SK-N-MC (cell line): ENCODE measurements at regions not wholly inside any gene's neighbourhood (a gene's known extent, or its start where the extent isn't known, plus 50 kb on each side); places are given as distances from the start of the nearest gene placed in this dataset.

ENCODE experiments used
- EZH2 ChIP-seq: fragments of 200-600 bp; sonication (generic); IDR thresholded peaks from one replicate; pipeline ENCODE4 v1.6.1; 2017; ENCODE audit warnings: antibody characterized with exemption
- FOXP2 ChIP-seq: optimal IDR thresholded peaks from 2 replicates; pipeline ENCODE3; 2011; ENCODE audit warnings: mild to moderate bottlenecking, moderate library complexity; ENCODE audit not compliant: insufficient read depth; ENCODE audit errors: extremely low read length, control extremely low read depth
- POLR2AphosphoS5 ChIP-seq: IDR thresholded peaks from 2 replicates; pipeline ENCODE4 v1.6.1; 2012; ENCODE audit warnings: mild to moderate bottlenecking, low read depth, low read length, borderline replicate concordance

DNA sequence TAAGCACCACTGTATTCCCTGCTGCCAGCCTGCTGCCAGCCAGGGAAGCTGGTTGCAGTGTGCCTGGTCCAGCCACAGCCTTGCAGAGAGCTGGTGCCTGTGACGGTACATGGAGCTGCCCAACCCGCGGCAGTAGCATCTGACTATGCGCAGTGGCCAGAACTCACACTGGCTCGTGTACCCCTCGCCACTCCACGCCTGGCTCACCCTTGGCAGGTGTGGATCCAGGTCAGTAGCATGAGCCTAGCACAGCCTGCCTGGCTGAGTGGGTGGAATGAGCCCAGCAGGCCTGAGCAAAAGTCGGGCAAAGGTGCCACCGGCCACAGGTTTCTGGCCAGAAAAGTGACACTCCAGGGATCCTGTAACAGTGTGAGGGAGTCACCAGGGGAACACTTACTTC, 361.7 kb upstream of the MAP3K7 start:
- TF ChIP-seq FOXP2 (no peak), POLR2AphosphoS5 (no peak), EZH2 (no peak)
